Neuronal stem cell (in vitro differentiated cells): ENCODE measurements at regions not wholly inside any gene's neighbourhood (a gene's known extent, or its start where the extent isn't known, plus 50 kb on each side); places are given as distances from the start of the nearest gene placed in this dataset.

Experiments
- DNase-seq: peaks from one replicate; pipeline ENCODE4 v3.0.0-alpha.2; 2013; ENCODE audit warnings: low spot score
- H2AFZ ChIP-seq: one replicate; pipeline ENCODE4 v1.6.1; 2013; ENCODE audit warnings: mild to moderate bottlenecking, low read length, inconsistent platforms
- H2AK5ac ChIP-seq: 2 replicates; pipeline ENCODE4 v1.6.1; 2013; ENCODE audit warnings: low read depth, mild to moderate bottlenecking, inconsistent platforms, low read length, moderate library complexity, mixed read lengths
- H2BK120ac ChIP-seq: 2 replicates; pipeline ENCODE4 v1.6.1; 2013; ENCODE audit warnings: low read depth, mild to moderate bottlenecking, inconsistent platforms, low read length, moderate library complexity, mixed read lengths
- H2BK12ac ChIP-seq: one replicate; pipeline ENCODE4 v1.6.1; 2013; ENCODE audit warnings: low read length, inconsistent platforms
- H2BK15ac ChIP-seq: 2 replicates; pipeline ENCODE4 v1.6.1; 2013; ENCODE audit warnings: mild to moderate bottlenecking, low read length, inconsistent platforms, mixed read lengths
- H2BK5ac ChIP-seq: one replicate; pipeline ENCODE4 v1.6.1; 2013; ENCODE audit warnings: inconsistent platforms, mild to moderate bottlenecking, low read length, moderate library complexity
- H3K14ac ChIP-seq: one replicate; pipeline ENCODE4 v1.6.1; 2013; ENCODE audit warnings: low read length, inconsistent platforms
- H3K18ac ChIP-seq: 2 replicates; pipeline ENCODE4 v1.6.1; 2013; ENCODE audit warnings: low read length, inconsistent platforms
- H3K23ac ChIP-seq: 2 replicates; pipeline ENCODE4 v1.6.1; 2013; ENCODE audit warnings: low read depth, mild to moderate bottlenecking, mixed read lengths, low read length, inconsistent platforms; ENCODE audit not compliant: poor library complexity
- H3K27ac ChIP-seq: replicated peaks from 3 replicates; pipeline ENCODE4 v1.5.1; 2013; ENCODE audit warnings: low read length, inconsistent platforms
- H3K27me3 ChIP-seq, 3 experiments: 2 replicates each; pipeline ENCODE4 v1.6.1; 2013; ENCODE audit warnings: low read length in 3 of 3, mild to moderate bottlenecking in 2 of 3, inconsistent platforms in 1 of 3, low read depth in 1 of 3, mixed read lengths in 1 of 3, moderate library complexity in 1 of 3; ENCODE audit not compliant: control insufficient read depth in 3 of 3, insufficient read depth in 3 of 3
- H3K36me3 ChIP-seq, 2 donors: replicated peaks in 1 of 2; 2 replicates each; pipeline ENCODE4 v1.6.1; 2013; ENCODE audit warnings: low read length in 2 of 2; ENCODE audit not compliant: control insufficient read depth in 2 of 2, insufficient read depth in 2 of 2
- H3K4ac ChIP-seq: 2 replicates; pipeline ENCODE4 v1.6.1; 2013; ENCODE audit warnings: inconsistent platforms, mild to moderate bottlenecking, low read length, moderate library complexity
- H3K4me1 ChIP-seq, 2 donors: 1 replicate in 1 of 2; 2 replicates in 1 of 2; pipeline ENCODE4 v1.6.1; 2013; ENCODE audit warnings: low read length in 2 of 2, low read depth in 1 of 2; ENCODE audit not compliant: control insufficient read depth in 2 of 2, insufficient read depth in 1 of 2
- H3K4me2 ChIP-seq: one replicate; pipeline ENCODE4 v1.6.1; 2013; ENCODE audit warnings: mild to moderate bottlenecking, low read length, inconsistent platforms; ENCODE audit not compliant: insufficient read depth, poor library complexity, severe bottlenecking
- H3K4me3 ChIP-seq, 2 donors: 2 replicates each; pipeline ENCODE4 v1.5.1; 2013; ENCODE audit warnings: low read length in 2 of 2, mild to moderate bottlenecking in 2 of 2, inconsistent platforms in 1 of 2, moderate library complexity in 1 of 2
- H3K79me1 ChIP-seq: one replicate; pipeline ENCODE4 v1.6.1; 2013; ENCODE audit warnings: low read depth, mild to moderate bottlenecking, inconsistent platforms, low read length, moderate library complexity
- H3K9ac ChIP-seq: one replicate; pipeline ENCODE4 v1.6.1; 2013; ENCODE audit warnings: mild to moderate bottlenecking, low read depth, low read length, inconsistent platforms; ENCODE audit not compliant: poor library complexity
- H3K9me3 ChIP-seq, 2 donors: replicated peaks in 1 of 2; 2 replicates each; pipeline versions ENCODE3 to v1.6.1; 2013; ENCODE audit warnings: low read length in 2 of 2, mild to moderate bottlenecking in 2 of 2, inconsistent platforms in 1 of 2, low read depth in 1 of 2, mixed read lengths in 1 of 2, moderate library complexity in 1 of 2; ENCODE audit not compliant: control insufficient read depth in 2 of 2, insufficient read depth in 1 of 2
- H4K8ac ChIP-seq: one replicate; pipeline ENCODE4 v1.6.1; 2013; ENCODE audit warnings: low read depth, mild to moderate bottlenecking, inconsistent platforms, low read length, moderate library complexity
- H4K91ac ChIP-seq: one replicate; pipeline ENCODE4 v1.6.1; 2013; ENCODE audit warnings: low read length, low read depth, mild to moderate bottlenecking, inconsistent platforms; ENCODE audit not compliant: poor library complexity
- WGBS, 2 donors: extraction: QIAGEN DNeasy Blood & Tissue Kit; methylation state at CpG; one replicate each; pipeline ENCODE4 v1.1.7; 2013; ENCODE audit warnings: missing lambda C conversion rate in 2 of 2, mixed read lengths in 1 of 2; ENCODE audit not compliant: insufficient read length in 2 of 2, insufficient replicate concordance in 1 of 2; ENCODE audit errors: extremely low coverage in 2 of 2; 5-methylcytosine and 5-hydroxymethylcytosine counted together

- no peak for DNase-seq
- H2BK15ac ChIP-seq, result no peak overlapping the region
- WGBS, 2 donors, result 100% methylated on average over 1 of the region's 3 CpGs
These were observed 348.9 kb downstream of the OSR1 start for GRCh38 chr2:19009510-19009909.

DNA sequence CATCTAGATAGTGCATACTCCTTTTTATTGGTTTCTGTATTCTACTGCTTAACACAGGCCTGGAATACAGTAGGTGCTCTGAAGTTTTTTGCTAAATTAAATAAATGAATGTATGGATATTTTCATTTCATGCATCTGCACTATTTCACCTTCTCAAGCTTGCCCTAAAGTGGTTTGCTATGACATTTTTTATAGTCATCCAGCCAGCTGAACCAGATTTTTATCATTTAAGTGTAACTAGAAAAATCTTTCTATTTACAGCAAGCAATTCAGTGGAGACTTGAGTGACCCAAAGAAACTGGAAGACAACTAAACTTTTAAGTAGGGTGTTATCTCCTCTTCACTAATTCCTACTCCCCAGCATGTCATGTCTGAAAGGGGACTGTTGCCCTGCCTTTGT lies 354.9 kb downstream of the OSR1 start:
- Histone ChIP-seq H3K14ac (no peak overlapping the region), H2BK12ac (no peak overlapping the region), H2BK15ac (no peak overlapping the region), H2AK5ac (no peak overlapping the region), H3K4me3 (no peak overlapping the region), H3K18ac (no peak overlapping the region), H2BK120ac (no peak overlapping the region), H2BK5ac (no peak overlapping the region), H3K27ac (no peak overlapping the region), H3K79me1 (no peaks in the 10 kb centered on the region), H3K4ac (no peak overlapping the region), H4K91ac (no peak overlapping the region), H3K4me1 (peaks cover 0 to 2% of the 10 kb centered on the region in 2 donors), H3K9me3 (no peaks in the 10 kb centered on the region), H4K8ac (no peak overlapping the region), H3K4me2 (no peak overlapping the region), H3K23ac (no peak overlapping the region), H2AFZ (no peak overlapping the region), H3K9ac (no peak overlapping the region), H3K27me3 (no peaks in the 10 kb centered on the region), H3K36me3 (no peaks in the 10 kb centered on the region)
- no peak for DNase-seq

More at GRCh38 chr2:19009510-19009909, 348.9 kb downstream of the OSR1 start:
- no peak overlapping the region for H2BK120ac ChIP-seq
- H3K4ac ChIP-seq, result no peak overlapping the region
- no peak overlapping the region for H2BK12ac ChIP-seq
- H2AK5ac ChIP-seq, result no peak overlapping the region
- no peak overlapping the region for H3K23ac ChIP-seq
- H3K18ac ChIP-seq, result no peak overlapping the region
- H3K4me3 ChIP-seq, result no peak overlapping the region
- no peak overlapping the region for H3K4me2 ChIP-seq
- H3K14ac ChIP-seq, result no peak overlapping the region
- H3K79me1 ChIP-seq, result no peaks in the 10 kb centered on the region
- H3K27me3 ChIP-seq, result no peaks in the 10 kb centered on the region
- no peak overlapping the region for H3K9ac ChIP-seq
- H3K4me1 ChIP-seq, result peaks cover 0 to 2% of the 10 kb centered on the region in 2 donors
- H3K27ac ChIP-seq, result no peak overlapping the region
- no peaks in the 10 kb centered on the region for H3K36me3 ChIP-seq
- H4K8ac ChIP-seq, result no peak overlapping the region
- H2AFZ ChIP-seq, result no peak overlapping the region
- H2BK5ac ChIP-seq, result no peak overlapping the region
- no peaks in the 10 kb centered on the region for H3K9me3 ChIP-seq
- no peak overlapping the region for H4K91ac ChIP-seq

DNA sequence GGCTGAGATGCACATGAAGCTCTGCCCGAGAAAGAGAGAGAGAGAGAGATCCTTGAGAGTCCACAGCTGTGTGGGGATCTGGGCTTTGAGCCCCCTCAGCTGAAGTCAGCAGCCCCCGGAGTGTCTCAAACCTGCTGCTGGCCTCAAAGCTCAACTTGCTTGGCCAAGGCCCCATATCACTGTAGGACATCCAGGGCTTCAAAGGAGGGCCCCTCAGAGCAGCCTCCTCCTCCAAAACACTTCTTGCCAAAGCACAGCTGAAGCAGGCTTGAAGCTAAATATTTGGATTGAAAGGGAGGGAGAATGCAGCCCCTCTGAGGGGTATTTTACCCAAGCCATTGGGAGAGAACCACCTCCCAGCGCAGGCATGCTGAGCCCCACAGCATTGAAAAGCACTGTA lies 357.6 kb downstream of the OSR1 start:
- no peak overlapping the region for H3K4ac ChIP-seq
- H2BK12ac ChIP-seq, result no peak overlapping the region
- peaks cover 0 to 2% of the 10 kb centered on the region in 2 donors for H3K4me1 ChIP-seq
- no peaks in the 10 kb centered on the region for H3K27me3 ChIP-seq
- H3K9ac ChIP-seq, result no peak overlapping the region
- no peak overlapping the region for H2BK15ac ChIP-seq
- H4K8ac ChIP-seq, result no peak overlapping the region
- no CpG with 5 or more reads among the region's 3 CpGs for WGBS, 2 donors
- no peak for DNase-seq
- no peak overlapping the region for H3K4me3 ChIP-seq
- no peak overlapping the region for H3K23ac ChIP-seq
- H3K9me3 ChIP-seq, result no peaks in the 10 kb centered on the region
- H4K91ac ChIP-seq, result no peak overlapping the region
- no peak overlapping the region for H2BK120ac ChIP-seq
- no peak overlapping the region for H3K18ac ChIP-seq
- H2BK5ac ChIP-seq, result no peak overlapping the region
- H3K14ac ChIP-seq, result no peak overlapping the region
- no peak overlapping the region for H3K4me2 ChIP-seq
- H2AK5ac ChIP-seq, result no peak overlapping the region
- no peaks in the 10 kb centered on the region for H3K79me1 ChIP-seq
- no peak overlapping the region for H3K27ac ChIP-seq
- H3K36me3 ChIP-seq, result no peaks in the 10 kb centered on the region
- H2AFZ ChIP-seq, result no peak overlapping the region

DNA sequence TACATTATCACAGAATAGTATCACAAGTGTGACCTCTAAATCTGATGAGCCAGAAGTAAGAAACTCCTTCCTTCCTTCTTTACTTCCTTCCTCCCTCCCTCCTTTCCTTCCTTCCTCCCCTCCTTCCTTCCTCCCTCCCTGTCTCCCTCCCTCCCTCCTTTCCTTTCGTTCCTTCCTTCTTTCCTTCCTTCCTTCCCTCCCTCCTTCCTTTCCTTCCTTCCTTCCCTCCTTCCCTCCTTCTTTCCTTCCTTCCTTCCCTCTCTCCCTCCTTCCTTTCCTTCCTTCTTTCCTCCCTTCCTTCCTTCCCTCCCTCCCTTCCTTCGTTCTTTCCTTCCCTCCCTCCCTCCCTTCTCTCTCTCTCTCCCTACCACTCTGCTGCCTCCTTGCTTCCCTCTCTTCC lies 359.2 kb downstream of the OSR1 start:
- no peaks in the 10 kb centered on the region for H3K4me1 ChIP-seq
- no peak overlapping the region for H2BK120ac ChIP-seq
- no peak overlapping the region for H2AFZ ChIP-seq
- H3K36me3 ChIP-seq, result no peaks in the 10 kb centered on the region
- no peak overlapping the region for H3K9ac ChIP-seq
- no peak overlapping the region for H2BK15ac ChIP-seq
- H3K79me1 ChIP-seq, result no peaks in the 10 kb centered on the region
- WGBS, 2 donors, result no CpG with 5 or more reads among the region's 2 CpGs
- H3K9me3 ChIP-seq, result no peaks in the 10 kb centered on the region
- H3K4me3 ChIP-seq, result no peak overlapping the region
- no peak overlapping the region for H2AK5ac ChIP-seq
- no peak overlapping the region for H3K23ac ChIP-seq
- H3K4me2 ChIP-seq, result no peak overlapping the region
- no peak overlapping the region for H4K91ac ChIP-seq
- DNase-seq, result no peak
- H2BK5ac ChIP-seq, result no peak overlapping the region
- H3K27me3 ChIP-seq, result no peaks in the 10 kb centered on the region
- no peak overlapping the region for H3K4ac ChIP-seq
- H2BK12ac ChIP-seq, result no peak overlapping the region
- H4K8ac ChIP-seq, result no peak overlapping the region
- H3K27ac ChIP-seq, result no peak overlapping the region
- H3K14ac ChIP-seq, result no peak overlapping the region
- H3K18ac ChIP-seq, result no peak overlapping the region
